ENCODE measurements at regions not wholly inside any gene's neighbourhood (a gene's known extent, or its start where the extent isn't known, plus 50 kb on each side); places are given as distances from the start of the nearest gene placed in this dataset.

DNA sequence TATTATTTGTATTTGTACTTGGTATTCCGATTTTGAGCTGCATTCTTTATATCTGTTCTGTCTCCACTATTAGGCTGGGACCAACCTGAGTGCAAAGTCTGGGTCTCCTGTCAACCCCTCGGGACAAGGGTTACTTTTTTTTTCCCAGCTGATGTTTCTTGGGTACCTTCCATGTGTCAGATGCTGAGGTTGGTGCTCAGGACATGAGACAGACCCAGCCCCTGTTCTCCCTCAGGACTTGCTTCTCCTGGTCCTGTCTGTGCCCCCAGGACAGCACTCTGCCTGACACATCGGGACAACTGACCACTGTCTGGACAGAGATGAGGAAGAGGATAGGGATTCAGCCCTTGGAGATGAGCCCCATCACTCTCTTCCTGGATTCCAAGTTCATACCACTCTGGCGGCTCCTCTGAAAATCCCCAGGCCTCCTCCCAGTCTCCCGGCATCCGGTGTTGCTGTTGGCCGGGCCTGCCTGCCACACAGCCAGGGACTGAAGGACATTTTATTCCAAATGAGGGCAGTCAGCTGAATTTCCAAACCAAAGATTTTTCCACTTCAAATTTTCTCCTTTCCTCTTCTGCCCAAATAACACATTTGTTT lies 55.6 kb upstream of the FMOD start:
- H3K4me1 ChIP-seq (ENCODE audit: insufficient read depth, low read length, poor library complexity, severe bottlenecking) = peaks cover 40% of the 10 kb centered on the region
- no peak for TF ChIP-seq EZH2phosphoT487 (IDR thresholded peaks at IDR 0.05; ENCODE audit: borderline replicate concordance, low read depth, low read length)
- TF ChIP-seq, protein P1, sequence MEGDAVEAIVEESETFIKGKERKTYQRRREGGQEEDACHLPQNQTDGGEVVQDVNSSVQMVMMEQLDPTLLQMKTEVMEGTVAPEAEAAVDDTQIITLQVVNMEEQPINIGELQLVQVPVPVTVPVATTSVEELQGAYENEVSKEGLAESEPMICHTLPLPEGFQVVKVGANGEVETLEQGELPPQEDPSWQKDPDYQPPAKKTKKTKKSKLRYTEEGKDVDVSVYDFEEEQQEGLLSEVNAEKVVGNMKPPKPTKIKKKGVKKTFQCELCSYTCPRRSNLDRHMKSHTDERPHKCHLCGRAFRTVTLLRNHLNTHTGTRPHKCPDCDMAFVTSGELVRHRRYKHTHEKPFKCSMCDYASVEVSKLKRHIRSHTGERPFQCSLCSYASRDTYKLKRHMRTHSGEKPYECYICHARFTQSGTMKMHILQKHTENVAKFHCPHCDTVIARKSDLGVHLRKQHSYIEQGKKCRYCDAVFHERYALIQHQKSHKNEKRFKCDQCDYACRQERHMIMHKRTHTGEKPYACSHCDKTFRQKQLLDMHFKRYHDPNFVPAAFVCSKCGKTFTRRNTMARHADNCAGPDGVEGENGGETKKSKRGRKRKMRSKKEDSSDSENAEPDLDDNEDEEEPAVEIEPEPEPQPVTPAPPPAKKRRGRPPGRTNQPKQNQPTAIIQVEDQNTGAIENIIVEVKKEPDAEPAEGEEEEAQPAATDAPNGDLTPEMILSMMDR (conservative IDR thresholded peaks at IDR 0.05; ENCODE audit: low read length) = no peak
- H2AFZ ChIP-seq (ENCODE audit: low read length) = no peak overlapping the region
- ChIA-PET CTCF (ENCODE audit: unreplicated experiment) (no interaction called here), POLR2A (no interaction called here)
- intact Hi-C loops (cut with micrococcal nuclease; ENCODE audit: unreplicated experiment) = no loop called here
- no peaks in the 10 kb centered on the region for H3K9me3 ChIP-seq (ENCODE audit: low read length)
- no peak for DNase-seq (ENCODE audit: low spot score)
- H4K20me1 ChIP-seq (ENCODE audit: insufficient read depth, low read length) = no peaks in the 10 kb centered on the region
- H3K79me2 ChIP-seq (ENCODE audit: insufficient read depth, low read depth, low read length) = no peaks in the 10 kb centered on the region
- no peak overlapping the region for H3K4me2 ChIP-seq (ENCODE audit: low read length)
- no TSS peak for BruUV-seq (replicated peaks)
- H3K4me3 ChIP-seq (ENCODE audit: low read depth, low read length, poor library complexity, severe bottlenecking) = no peak overlapping the region
- no peaks in the 10 kb centered on the region for H3K9me2 ChIP-seq (ENCODE audit: insufficient read depth, low read length)
- no peak overlapping the region for H3K27ac ChIP-seq (ENCODE audit: low read depth, low read length, poor library complexity, severe bottlenecking)
- H3K36me3 ChIP-seq (ENCODE audit: insufficient read depth, low read length) = no peaks in the 10 kb centered on the region

DNA sequence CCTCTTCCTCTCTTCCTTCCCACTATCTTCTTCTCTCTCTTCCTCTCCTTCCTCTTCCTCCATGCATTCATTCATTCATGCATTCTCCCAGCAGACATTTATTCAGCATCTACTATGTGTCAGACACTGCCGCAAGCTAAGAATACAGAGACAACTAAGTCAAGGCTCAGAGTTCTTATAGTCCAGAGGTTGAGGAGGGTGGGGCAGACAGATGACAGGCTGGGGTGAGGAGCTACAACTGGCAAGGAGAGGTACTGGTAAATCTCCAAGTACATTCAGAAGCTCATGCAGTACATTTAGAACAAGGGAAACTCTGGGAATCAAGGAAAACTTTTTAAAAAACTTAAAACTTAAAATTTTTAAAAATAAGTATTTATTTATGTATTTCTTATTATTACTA lies 56.4 kb upstream of the FMOD start:
- no peak overlapping the region for H3K27ac ChIP-seq (ENCODE audit: low read depth, low read length, poor library complexity, severe bottlenecking)
- BruUV-seq (replicated peaks) = no TSS peak
- intact Hi-C loops (cut with micrococcal nuclease; ENCODE audit: unreplicated experiment) = no loop called here
- no peaks in the 10 kb centered on the region for H3K9me2 ChIP-seq (ENCODE audit: insufficient read depth, low read length)
- H3K4me3 ChIP-seq (ENCODE audit: low read depth, low read length, poor library complexity, severe bottlenecking) = no peak overlapping the region
- no peak for TF ChIP-seq EZH2phosphoT487 (IDR thresholded peaks at IDR 0.05; ENCODE audit: borderline replicate concordance, low read depth, low read length)
- TF ChIP-seq, protein P1 (conservative IDR thresholded peaks at IDR 0.05; ENCODE audit: low read length) = no peak
- H3K9me3 ChIP-seq (ENCODE audit: low read length) = no peaks in the 10 kb centered on the region
- no peak overlapping the region for H2AFZ ChIP-seq (ENCODE audit: low read length)
- CTCF ChIA-PET (ENCODE audit: unreplicated experiment) = no interaction called here
- H4K20me1 ChIP-seq (ENCODE audit: insufficient read depth, low read length) = no peaks in the 10 kb centered on the region
- POLR2A ChIA-PET = interaction anchor here (0.6 kb wide), 2 partner anchors 105 to 246 kb away, joined by 3 read pairs; no protein-coding TSS in a partner anchor
- no peaks in the 10 kb centered on the region for H3K36me3 ChIP-seq (ENCODE audit: insufficient read depth, low read length)
- H3K4me2 ChIP-seq (ENCODE audit: low read length) = no peak overlapping the region
- no peaks in the 10 kb centered on the region for H3K79me2 ChIP-seq (ENCODE audit: insufficient read depth, low read depth, low read length)
- DNase-seq (ENCODE audit: low spot score) = no peak
- peaks cover 35% of the 10 kb centered on the region for H3K4me1 ChIP-seq (ENCODE audit: insufficient read depth, low read length, poor library complexity, severe bottlenecking)

Measured in OCI-LY7 (cell line).